H1 (cell line): ENCODE measurements at regions not wholly inside any gene's neighbourhood (a gene's known extent, or its start where the extent isn't known, plus 50 kb on each side); places are given as distances from the start of the nearest gene placed in this dataset.

Source experiments
- POLR2AphosphoS5 ChIP-seq: IDR thresholded peaks from 2 replicates; pipeline ENCODE4 v1.6.1; 2011; ENCODE audit warnings: low read depth, low read length
- SIN3A ChIP-seq, 2 experiments: IDR thresholded peaks in 1 of 2; conservative IDR thresholded peaks in 1 of 2; 2 replicates each; pipeline ENCODE4 v1.6.1; 2011 to 2012; ENCODE audit warnings: low read length in 2 of 2, improper control_type of control experiment in 1 of 2, low read depth in 1 of 2, mild to moderate bottlenecking in 1 of 2

- TF ChIP-seq SIN3A (conservative IDR thresholded peaks at IDR 0.05 in 1 of 2, IDR thresholded peaks at IDR 0.05 in 1 of 2; ENCODE audit: low read depth in 1 of 2, low read length in 2 of 2) (peak; percentile 59 to 79; a peak in 1 of 4 replicates), POLR2AphosphoS5 (no peak)
Measured at GRCh38 chr1:48093696-48094528, 96.7 kb upstream of the TRABD2B start (continued).
